Left colon (tissue), 2 donors: ENCODE measurements at regions not wholly inside any gene's neighbourhood (a gene's known extent, or its start where the extent isn't known, plus 50 kb on each side); places are given as distances from the start of the nearest gene placed in this dataset.
"Not testable (repeated sequence)": the region's sequence is repeated elsewhere in the genome, so short reads cannot be mapped to it uniquely, and the experiment has no call there.

Source experiments
- ATAC-seq: fragments of 200-7000 bp; cut with Tn5 transposase; one replicate; pipeline ENCODE4 v1.9.1; 2020; ENCODE audit warnings: mild to moderate bottlenecking, moderate library complexity
- DNase-seq, 2 donors: peaks; one replicate each; pipeline ENCODE4 v3.0.0-alpha.2; 2020
- intact Hi-C, 2 donors: fragments of 100-400 bp; cut with DNase I in 1 of 2; cut with micrococcal nuclease in 1 of 2; formaldehyde crosslinking; loops; one replicate each; pipeline versions ENCODE4 v1.11.2 to v1.14.0; 2022; cut with DNase I, micrococcal nuclease
- donor health status: DM: no; HTN: no; CAD: no.
- donor health status: DM: yes; HTN: yes; CAD: no.

DNA sequence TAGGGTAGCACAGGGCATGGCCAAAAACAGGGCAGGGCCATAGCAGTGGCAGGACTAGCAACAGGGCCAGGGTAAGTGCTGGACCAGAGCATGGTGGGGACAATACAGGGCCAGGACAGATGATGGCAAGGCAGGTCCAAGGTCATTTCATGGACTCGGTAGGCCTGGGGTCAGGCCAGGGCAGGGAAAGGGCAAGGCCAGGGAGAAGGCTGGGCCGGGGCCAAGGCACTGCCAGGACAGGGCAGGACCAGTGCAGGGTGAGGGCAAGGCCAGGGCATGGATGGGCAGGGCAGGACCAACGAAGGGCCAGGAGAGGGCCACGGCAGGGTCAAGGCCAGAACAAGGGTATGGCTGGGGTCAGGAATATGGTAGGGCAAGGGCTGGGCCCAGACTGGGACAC is 407.6 kb downstream of the ZNF33B start:
- intact Hi-C loops, ATAC-seq, DNase-seq: not testable (repeated sequence)

DNA sequence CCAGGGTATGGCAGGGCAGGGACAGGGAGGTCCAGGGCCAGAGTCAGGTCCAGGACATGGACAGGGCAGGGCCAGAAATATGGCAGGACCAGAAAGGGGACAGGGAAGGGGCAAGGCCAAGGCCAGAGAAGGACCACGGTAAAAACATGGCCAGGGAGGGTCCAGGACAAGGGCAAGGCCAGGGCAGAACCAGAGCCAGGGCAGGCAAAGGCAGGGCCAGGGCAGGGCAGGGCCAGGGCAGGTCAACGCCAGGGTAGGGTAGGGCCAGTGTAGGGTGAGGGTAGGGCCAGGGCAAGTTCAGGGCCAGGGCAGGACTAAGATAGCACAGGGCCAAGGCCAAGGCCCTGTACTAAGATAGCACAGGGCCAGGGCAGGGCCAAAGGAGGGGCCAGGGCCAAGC is 408.3 kb downstream of the ZNF33B start:
- ATAC-seq, intact Hi-C loops, DNase-seq: not testable (repeated sequence)

DNA sequence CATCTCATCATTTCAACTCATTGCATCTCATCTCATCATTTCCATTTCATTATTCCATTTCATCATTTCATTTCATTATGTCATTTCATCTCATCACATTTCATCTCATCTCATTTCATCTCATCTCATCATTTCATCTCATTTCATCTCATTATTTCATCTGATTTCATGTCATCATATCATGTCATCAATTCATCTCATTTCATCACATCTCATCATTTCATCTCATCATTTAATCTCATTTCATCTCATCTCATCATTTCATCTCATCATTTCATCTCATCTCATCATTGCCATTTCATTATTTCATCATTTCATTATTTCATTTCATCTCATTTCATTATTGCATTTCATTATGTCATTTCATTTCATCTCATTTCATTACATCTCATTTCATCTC is 410.5 kb downstream of the ZNF33B start:
- ATAC-seq, intact Hi-C loops, DNase-seq: not testable (repeated sequence)

DNA sequence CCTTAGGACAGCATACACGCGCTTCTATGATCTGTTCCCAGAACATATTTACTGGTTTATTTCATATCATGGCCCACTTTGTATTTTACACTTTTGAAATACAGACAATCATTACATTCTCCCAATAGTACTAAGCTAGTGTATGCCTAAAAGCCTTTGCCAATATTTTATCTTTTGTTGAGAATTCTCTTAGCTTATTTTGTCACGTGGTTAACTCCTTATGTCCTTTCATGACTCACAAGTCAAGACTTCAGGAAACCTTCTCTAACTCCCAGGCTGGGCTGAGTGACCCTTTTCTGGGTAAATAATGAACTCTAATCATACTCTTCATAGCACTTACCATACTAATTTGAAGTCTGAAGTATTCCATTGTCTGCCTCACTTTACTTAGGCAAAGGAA is 444.8 kb downstream of the ZNF33B start:
- intact Hi-C loops, DNase-seq, ATAC-seq: not testable (repeated sequence)

DNA sequence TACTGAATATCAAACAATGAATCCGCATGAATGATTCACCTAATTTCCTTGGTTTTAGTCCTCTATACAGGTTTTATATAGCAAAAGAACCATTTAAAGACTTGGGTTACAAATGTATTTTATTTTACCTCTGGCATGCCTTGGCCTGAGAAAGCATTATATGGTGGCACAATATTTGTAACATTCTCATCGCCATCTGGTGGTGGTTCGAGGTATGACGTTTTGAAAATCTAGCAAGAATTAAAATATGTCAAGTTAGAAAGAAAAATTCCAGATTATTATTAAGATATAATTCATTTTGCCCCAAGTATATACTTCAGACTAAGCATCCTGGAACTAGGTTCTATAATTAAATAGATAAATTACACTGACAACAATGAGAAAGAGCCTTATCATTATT is 445.9 kb downstream of the ZNF33B start:
- DNase-seq, result peak in 1 of 2 donors; percentile 26
- ATAC-seq, intact Hi-C loops: not testable (repeated sequence)

DNA sequence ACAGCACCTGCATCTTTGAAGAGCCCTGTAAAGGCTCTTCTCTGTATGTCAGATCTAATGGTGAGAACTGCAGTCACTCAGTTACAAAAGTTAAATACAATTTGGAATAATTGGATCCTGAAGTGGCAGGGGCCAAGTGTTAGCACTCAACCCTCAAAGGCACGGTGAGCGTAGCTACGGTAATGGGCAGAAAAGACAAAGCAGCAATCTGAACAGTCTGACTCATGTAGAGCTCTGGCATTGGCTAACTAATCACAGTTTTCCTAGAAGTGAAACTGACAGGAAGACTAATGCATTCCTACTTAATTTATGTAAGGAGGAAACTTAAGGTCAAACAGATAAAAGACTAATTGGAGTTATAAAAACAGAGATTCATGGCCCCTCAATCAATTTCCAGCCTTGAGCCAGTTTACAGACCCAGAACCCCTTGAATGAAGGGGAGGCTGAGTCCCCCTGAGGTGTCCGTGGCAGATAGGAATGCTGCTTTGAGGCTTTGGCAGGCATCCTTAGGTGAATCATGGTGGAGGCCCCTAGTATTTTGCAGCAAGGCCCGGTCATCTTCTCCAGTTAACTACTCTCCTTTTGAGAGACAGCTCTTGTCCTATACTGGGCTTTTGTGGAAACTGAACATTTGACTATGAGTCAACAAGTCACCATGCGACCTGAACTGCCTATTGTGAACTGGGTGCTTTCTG is 450.7 kb downstream of the ZNF33B start:
- ATAC-seq, DNase-seq, intact Hi-C loops: not testable (repeated sequence)

DNA sequence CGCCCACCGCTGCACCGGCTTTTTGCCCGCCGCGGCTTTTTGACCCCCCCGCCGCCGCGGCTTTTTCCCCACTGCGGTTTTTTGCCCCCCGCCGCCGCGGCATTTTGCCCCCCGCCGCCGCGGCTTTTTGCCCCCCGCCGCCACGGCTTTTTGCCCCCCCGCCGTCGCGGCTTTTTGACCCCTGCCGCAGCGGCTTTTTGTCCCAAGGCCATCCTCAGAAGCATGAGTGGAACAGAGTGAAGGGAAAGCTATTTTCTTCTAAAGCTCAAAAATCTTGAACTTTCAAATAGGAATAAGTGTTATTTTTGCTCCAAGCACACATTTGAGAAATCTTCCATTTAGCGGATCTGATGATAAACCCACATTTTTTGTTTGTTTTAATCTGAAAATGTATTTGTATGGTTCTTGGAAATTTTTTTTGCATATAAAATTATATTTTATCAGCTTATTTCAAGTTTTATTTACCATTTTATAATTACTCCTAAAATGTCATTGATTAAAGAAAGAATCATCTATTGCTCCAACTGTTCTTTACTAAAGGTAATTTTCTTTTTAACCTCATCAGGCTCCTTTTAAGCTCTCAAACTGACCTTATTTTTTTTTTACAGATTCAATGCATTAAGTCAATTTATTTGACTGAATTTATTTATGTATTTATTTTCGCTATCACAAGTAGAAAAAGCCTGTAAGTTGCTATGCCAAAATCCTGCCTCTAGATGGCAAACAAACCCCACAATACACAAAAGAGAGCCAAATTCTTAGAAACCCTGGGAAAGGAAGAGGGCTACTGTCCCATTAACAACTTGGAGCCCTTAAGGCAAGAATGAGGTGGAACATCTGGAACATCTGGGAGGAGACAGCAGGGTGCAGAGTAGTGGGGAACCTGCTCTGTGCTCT is 460.3 kb downstream of the ZNF33B start:
- DNase-seq, intact Hi-C loops: not testable (repeated sequence)

DNA sequence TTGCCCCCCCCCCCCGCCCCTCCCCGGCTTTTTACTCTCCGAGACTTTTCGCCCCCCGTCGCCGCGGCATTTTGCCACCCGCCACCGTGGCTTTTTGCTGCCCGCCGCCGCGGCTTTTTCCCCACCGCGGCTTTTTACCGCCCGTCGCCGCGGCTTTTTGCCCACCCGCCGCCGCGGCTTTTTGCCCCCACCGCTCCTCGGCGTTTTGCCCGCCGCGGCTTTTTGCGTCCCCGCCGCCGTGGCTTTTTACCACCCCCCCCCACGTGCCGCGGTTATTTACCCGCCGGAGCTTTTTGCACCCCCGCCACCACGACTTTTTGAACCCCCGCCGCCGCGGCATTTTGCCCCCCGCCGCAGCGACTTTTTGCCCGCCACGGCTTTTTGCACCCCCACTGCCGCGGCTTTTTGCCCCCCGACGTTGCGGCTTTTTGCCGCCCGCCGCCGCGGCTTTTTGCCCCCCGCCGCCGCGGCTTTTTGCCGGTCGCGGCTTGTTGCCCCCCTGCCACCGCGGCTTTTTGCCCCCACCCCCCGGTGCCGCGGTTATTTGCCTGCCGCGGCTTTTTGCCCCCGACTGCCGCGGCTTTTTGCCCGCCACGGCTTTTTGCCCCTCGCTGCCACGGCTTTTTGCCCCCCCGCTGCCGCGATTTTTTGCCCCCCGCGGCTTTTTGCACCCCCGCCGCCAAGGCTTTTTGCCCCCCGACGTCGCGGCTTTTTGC is 461.1 kb downstream of the ZNF33B start:
- ATAC-seq (no peak), DNase-seq (no peak)
- intact Hi-C loops, result no loop called here

More for the DNA sequence above, 460.3 kb downstream of the ZNF33B start:
- not testable (repeated sequence) for ATAC-seq

DNA sequence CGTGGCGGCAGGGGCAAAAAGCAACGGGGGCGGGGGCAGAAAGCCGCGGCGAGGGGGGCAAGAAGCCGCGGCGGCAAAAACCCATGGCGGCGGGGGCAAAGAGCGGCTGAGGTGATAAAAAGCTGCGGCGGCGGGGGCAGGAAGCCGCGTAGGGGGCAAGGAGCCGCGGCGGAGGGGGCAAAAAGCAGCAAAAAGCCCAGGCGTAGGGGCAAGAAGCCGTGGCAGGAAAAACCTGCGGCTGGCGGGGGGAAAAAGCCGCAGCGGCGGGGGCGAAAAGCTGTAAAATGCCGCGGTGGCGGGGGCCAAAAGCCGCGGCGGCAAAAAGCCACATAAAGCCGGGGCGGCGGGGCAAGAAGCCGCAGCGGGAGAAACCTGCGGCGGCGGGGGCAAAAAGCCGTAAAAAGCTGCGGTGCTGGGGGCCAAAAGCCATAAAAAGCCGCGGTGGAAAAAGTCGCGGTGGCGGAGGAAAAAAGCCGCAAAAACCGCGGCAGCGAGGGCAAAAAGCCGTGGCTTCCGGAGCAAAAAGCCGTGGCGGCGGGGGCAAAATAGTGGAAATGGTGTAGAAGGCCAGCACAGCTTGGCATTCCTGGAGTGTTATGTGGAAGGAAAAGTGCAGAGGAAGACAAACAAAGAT is 487.8 kb downstream of the ZNF33B start:
- no peak for DNase-seq
- no peak for ATAC-seq
- intact Hi-C loops, result no loop called here

DNA sequence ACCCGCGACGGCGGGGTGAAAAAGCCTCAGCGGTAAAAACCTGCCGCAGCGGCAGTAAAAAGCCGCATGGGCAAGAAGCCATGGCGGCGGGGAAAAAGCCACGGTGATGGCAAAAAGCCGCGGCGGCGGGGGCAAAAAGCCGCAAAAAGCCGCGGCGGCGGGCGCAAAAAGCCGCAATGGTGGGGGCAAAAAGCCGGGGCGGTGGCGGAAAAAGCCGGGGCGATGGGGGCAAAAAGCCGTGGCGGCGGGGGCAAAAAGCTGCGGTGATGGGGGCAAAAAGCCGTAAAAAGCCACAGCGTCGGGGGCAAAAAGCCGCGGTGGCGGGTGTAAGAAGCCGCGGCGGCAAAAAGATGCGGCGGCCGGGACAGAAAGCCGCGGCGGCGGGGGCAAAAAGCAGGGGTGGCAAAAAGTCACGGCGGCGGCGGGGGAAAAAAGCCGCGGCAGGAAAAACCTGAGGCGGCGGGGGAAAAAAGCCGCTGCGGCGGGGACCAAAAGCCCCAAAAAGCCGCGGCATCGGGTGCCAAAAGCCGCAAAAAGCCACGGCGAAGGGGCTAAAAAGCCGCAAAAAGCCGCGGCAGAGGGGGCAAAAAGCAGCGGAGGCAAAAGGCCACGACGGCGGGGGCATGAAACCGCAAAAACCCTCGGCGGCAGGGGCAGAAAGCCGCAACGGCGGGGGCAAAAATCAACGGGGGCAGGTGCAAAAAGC is 488.5 kb downstream of the ZNF33B start:
- no peak for ATAC-seq
- DNase-seq, result no peak
- intact Hi-C loops, result no loop called here

DNA sequence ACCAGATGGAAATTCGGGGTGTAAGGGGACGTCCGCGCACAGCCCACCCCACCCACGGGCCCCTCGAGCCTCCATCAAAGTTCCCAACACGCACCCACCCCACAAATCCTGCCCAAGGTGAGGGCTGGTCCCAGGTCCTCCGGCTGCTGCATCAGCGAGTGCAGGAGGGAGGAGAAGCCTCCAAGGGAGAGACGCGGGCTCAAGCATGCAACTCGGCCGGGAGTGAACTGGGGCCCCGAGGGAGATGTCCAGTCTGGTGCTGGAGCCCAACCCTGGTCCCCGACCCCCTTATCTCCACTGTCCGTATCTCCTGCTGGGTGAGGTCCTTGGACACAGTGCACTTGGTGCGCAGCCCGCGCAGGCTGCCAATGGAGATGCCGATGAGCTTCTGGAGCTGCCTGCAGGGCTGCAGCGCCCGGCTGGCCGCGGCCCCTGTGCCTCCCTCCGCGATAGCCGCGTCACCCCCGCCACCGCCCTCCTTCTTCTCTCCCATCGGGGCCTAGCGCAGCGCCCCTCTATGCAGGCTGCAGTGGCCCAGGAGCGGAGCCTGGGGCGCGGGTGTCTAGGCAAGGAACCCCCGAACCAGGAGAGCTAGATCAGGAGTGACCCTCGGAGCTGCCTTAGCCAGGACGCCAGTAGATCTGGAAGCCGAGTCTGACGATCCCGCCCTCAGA is 489.2 kb downstream of the ZNF33B start:
- ATAC-seq, result no peak
- peak; percentile 14 to 25 for DNase-seq
- intact Hi-C loops, result no loop called here

DNA sequence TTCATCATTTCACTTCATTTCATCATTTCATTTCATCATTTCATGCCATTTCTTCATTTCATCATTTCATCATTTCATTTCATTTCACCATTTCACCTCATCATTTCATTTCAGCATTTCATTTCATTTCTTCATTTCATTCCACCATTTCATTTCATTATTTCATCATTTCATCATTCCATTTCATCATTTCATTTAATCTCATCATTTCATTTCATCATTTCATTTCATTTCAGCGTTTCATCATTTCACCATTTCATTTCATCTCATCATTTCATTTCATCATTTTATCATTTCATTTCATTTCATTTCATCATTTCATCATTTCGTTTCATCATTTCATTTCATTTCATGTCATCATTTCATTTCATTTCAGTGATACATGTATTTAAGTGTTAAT is 492.2 kb downstream of the ZNF33B start:
- ATAC-seq, DNase-seq, intact Hi-C loops: not testable (repeated sequence)

DNA sequence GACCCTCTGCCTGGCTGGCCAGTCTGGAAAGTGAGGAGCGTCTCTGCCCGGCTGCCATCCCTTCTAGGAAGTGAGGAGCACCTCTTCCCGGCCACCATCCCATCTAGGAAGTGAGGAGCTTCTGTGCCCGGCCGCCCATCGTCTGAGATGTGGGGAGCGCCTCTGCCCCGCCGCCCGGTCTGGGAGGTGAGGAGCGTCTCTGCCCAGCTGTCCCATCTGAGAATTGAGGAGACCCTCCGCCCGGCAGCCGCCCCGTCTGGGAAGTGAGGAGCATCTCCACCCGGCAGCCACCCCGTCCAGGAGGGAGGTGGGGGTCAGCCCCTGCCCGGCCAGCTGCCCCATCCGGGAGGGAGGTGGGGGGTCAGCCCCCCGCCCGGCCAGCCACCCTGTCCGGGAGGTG is 500.3 kb downstream of the ZNF33B start:
- intact Hi-C loops, ATAC-seq: not testable (repeated sequence)

DNA sequence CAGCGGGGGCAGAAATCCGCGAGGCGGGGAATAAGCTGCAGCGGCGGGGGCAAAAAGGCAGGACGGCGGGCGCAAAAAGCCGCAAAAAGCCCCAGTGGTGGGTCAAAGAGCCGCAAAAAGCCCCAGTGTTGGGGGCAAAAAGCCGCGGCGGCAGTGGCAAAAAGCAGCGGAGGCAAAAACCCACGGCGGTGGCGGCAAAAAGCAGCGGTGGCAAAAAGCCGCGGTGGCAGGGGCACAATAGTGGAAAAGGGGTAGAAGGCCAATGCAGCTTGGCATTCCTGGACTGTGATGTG is 525.3 kb downstream of the ZNF33B start:
- no peak for ATAC-seq
- intact Hi-C loops, result no loop called here
- DNase-seq, result no peak

More for the DNA sequence above, 500.3 kb downstream of the ZNF33B start:
- not testable (repeated sequence) for DNase-seq

DNA sequence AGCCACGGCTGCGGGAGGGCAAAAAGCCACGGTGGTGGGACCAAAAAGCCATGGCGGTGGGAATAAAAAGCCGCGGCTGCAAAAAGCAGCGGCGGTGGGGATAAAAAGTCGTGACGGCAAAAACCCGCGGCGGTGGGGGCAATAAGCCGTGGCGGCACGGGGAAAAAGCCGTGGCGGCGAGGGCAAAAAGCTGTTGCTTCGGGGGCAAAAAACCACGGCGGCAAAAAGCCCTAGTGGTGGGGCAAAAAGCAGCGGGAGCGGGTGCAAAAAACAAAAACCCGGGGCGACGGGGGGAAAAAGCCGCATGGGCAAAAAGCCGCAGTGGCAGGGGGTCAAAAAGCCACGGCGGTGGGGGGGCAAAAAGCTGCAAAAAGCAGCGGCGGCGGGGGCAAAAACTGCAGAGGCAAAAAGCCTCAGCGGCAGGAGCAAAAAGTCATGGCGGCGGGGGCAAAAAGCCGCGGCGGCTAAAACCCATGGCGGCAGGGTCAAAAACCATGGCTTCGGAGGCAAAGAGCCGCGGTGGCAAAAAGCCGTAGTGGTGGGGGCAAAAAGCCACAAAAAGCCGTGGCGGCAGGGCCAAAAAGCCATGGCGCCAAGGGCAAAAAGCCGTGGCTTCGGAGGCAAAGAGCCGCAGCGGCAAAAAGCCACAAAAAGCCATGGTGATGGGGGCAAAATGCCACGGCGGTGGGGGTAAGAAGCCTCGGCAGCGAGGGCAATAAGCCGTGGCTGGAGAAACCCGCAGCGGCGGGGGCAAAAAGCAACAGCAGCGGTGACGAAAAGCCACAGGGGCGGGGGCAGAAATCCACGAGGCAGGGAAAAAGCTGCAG is 525.8 kb downstream of the ZNF33B start:
- ATAC-seq (no peak), DNase-seq (no peak)
- intact Hi-C loops, result no loop called here

DNA sequence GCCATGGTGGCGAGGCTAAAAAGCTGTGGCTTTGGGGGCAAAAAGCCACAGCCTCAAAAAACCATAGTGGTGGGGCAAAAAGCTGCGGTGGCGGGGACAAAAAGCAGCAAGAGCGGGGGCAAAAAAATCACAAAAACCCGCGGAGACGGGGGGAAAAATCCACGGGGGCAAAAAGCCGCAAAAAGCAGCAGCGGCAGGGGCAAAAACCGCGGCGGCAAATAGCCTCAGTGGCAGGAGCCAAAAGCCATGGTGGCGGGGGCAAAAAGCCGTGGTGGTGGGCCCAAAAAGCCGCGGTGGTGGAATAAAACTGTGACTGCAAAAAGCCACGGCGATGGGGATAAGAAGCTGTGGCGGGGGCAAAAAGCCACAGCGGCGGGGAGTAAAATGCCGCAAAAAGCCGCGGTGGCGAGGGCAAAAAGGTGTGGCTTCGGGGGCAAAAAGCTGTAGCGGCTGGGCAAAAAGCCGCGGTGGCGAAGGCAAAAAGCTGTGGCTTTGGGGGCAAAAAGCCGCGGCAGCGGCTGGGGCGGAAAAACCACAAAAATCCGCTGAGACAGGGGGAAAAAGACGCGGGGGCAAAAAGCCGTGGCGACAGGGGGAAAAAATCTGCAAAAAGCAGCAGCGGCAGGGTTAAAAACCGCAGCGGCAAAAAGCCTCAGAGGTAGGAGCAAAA is 526.6 kb downstream of the ZNF33B start:
- intact Hi-C loops, result no loop called here
- no peak for DNase-seq
- no peak for ATAC-seq

DNA sequence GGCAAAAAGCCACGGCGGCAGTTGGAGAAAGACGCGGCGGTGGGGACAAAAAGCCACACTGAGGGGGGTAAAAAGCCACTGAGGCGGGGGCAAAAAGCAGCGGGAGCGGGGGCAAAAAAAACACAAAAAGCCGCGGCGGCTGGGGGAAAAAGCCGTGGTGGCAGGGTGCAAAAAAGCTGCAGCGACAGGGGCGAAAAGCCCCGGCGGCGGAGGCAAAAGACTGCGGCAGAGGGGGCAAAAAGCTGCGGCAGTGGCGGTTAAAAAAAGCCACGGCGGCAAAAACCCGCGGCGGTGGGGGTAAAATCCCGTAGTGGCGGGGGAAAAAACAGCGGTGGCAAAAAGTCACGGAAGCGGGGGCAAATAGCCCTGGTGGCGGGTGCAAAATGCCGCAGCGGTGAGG is 527.3 kb downstream of the ZNF33B start:
- intact Hi-C loops, result no loop called here
- ATAC-seq (no peak), DNase-seq (no peak)
